ENCODE measurements at regions not wholly inside any gene's neighbourhood (a gene's known extent, or its start where the extent isn't known, plus 50 kb on each side); places are given as distances from the start of the nearest gene placed in this dataset.

DNA sequence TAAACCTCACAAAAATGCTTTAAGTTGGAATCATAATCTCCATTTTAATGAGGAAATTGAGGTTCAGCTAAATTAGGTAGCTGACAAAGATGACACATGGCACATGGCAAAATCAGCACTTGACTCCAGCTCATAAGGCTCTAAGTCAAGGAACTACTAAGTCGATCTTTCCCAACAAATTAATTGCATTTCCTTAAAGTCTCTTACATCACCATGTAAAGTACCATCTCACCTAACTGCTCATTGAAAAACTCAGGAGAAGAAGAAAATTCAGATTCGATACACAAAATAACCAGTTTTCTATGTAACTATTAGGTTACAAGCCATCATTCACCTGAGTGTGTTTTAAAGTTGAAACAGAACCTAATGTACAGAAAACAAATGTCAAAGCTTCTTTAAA lies 85.8 kb upstream of the IFNE start:
- TF ChIP-seq, protein P1, sequence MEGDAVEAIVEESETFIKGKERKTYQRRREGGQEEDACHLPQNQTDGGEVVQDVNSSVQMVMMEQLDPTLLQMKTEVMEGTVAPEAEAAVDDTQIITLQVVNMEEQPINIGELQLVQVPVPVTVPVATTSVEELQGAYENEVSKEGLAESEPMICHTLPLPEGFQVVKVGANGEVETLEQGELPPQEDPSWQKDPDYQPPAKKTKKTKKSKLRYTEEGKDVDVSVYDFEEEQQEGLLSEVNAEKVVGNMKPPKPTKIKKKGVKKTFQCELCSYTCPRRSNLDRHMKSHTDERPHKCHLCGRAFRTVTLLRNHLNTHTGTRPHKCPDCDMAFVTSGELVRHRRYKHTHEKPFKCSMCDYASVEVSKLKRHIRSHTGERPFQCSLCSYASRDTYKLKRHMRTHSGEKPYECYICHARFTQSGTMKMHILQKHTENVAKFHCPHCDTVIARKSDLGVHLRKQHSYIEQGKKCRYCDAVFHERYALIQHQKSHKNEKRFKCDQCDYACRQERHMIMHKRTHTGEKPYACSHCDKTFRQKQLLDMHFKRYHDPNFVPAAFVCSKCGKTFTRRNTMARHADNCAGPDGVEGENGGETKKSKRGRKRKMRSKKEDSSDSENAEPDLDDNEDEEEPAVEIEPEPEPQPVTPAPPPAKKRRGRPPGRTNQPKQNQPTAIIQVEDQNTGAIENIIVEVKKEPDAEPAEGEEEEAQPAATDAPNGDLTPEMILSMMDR (IDR thresholded peaks at IDR 0.05) = no peak
- TF ChIP-seq POLR2A (IDR thresholded peaks at IDR 0.05) = no peak

Data from uterus (tissue), 2 donors.